Panc1 (cell line): ENCODE measurements at regions not wholly inside any gene's neighbourhood (a gene's known extent, or its start where the extent isn't known, plus 50 kb on each side); places are given as distances from the start of the nearest gene placed in this dataset.

ENCODE experiments used
- ATAC-seq: fragments of 200-7000 bp; cut with Tn5 transposase; 2 replicates; pipeline ENCODE4 v1.9.1; 2020; ENCODE audit warnings: mild to moderate bottlenecking, moderate library complexity
- BruUV-seq: library from RNA; stranded (reverse); fragments of 400-500 nt; replicated peaks from 2 replicates; lab custom pipeline; 2021; lab: Mats Ljungman, UMichigan
- CTCF ChIA-PET: fragments of 300-600 bp; sonication (Branson Sonifier 250); formaldehyde crosslinking; loops from one replicate; lab custom pipeline; 2022; ENCODE audit warnings: antibody characterized with exemption; lab: Charles Lee
- POLR2A ChIA-PET: fragments of 300-600 bp; sonication (Branson Sonifier 250); formaldehyde crosslinking; loops from one replicate; lab custom pipeline; 2022; ENCODE audit warnings: antibody characterized with exemption; lab: Charles Lee
- DNase-seq: peaks from one replicate; pipeline ENCODE4 v3.0.0-alpha.2; 2010; ENCODE audit warnings: low read depth, low spot score
- H3K27ac ChIP-seq: 2 replicates; pipeline ENCODE4 v1.5.1; 2011; ENCODE audit warnings: mild to moderate bottlenecking, low read length, inconsistent platforms
- H3K27me3 ChIP-seq: fragments of 200-500 bp; sonication (Bioruptor generic); 2 replicates; pipeline ENCODE4 v1.6.0; 2014; ENCODE audit warnings: low read length, inconsistent platforms; ENCODE audit not compliant: control insufficient read depth, insufficient read depth
- H3K36me3 ChIP-seq: fragments of 200-500 bp; sonication (Bioruptor generic); 2 replicates; pipeline ENCODE4 v1.5.1; 2014; ENCODE audit warnings: inconsistent platforms, mild to moderate bottlenecking, low read length, moderate library complexity; ENCODE audit not compliant: control insufficient read depth, insufficient read depth
- H3K4me1 ChIP-seq: 2 replicates; pipeline ENCODE4 v1.5.1; 2011; ENCODE audit warnings: inconsistent platforms, mild to moderate bottlenecking, low read length, moderate library complexity; ENCODE audit not compliant: control insufficient read depth, insufficient read depth
- H3K4me3 ChIP-seq, 2 experiments: 2 replicates each; pipeline ENCODE4 v1.5.1; 2011 to 2012; ENCODE audit warnings: low read depth in 2 of 2, low read length in 2 of 2, mild to moderate bottlenecking in 2 of 2, inconsistent platforms in 1 of 2, moderate library complexity in 1 of 2
- H3K9me3 ChIP-seq: fragments of 200-500 bp; sonication (Bioruptor generic); 2 replicates; pipeline ENCODE4 v1.5.1; 2014; ENCODE audit warnings: low read depth, mild to moderate bottlenecking, inconsistent platforms, low read length, moderate library complexity; ENCODE audit not compliant: control insufficient read depth, insufficient read depth
- POLR2AphosphoS5 ChIP-seq: IDR thresholded peaks from 2 replicates; pipeline ENCODE4 v1.6.1; 2012; ENCODE audit warnings: mild to moderate bottlenecking, low read depth, low read length, moderate library complexity
- SIN3A ChIP-seq: IDR thresholded peaks from 2 replicates; pipeline ENCODE4 v1.6.1; 2012; ENCODE audit warnings: low read depth, mild to moderate bottlenecking, low read length, moderate library complexity, borderline replicate concordance; ENCODE audit not compliant: insufficient read depth
- TCF7L2 ChIP-seq: IDR thresholded peaks from 2 replicates; pipeline ENCODE4 v1.6.1; 2011; ENCODE audit warnings: mild to moderate bottlenecking, low read depth, low read length, inconsistent platforms
- in situ Hi-C: cut with HindIII; loops from 2 replicates; pipeline ENCODE4 v1.10.0; 2016; ENCODE audit warnings: low sequenced_read_pairs, low pct_unique_long_range_greater_than_20kb
- intact Hi-C: fragments of 100-400 bp; cut with micrococcal nuclease; formaldehyde crosslinking; loops from one replicate; pipeline ENCODE4 v1.10.0; 2022; ENCODE audit not compliant: unreplicated experiment
- TF ChIP-seq, protein P1 (sequence below): fragments of 450-650 bp; IDR thresholded peaks from 2 replicates; pipeline ENCODE4 v1.5.1; 2017; ENCODE audit warnings: mild to moderate bottlenecking
- TF ChIP-seq, protein P2 (sequence below), 2 experiments: IDR thresholded peaks; 2 replicates each; pipeline ENCODE4 v1.6.1; 2011 to 2012; ENCODE audit warnings: low read depth in 2 of 2, control low read depth in 1 of 2, low read length in 1 of 2, mild to moderate bottlenecking in 1 of 2, moderate library complexity in 1 of 2; ENCODE audit not compliant: insufficient read depth in 1 of 2

DNA sequence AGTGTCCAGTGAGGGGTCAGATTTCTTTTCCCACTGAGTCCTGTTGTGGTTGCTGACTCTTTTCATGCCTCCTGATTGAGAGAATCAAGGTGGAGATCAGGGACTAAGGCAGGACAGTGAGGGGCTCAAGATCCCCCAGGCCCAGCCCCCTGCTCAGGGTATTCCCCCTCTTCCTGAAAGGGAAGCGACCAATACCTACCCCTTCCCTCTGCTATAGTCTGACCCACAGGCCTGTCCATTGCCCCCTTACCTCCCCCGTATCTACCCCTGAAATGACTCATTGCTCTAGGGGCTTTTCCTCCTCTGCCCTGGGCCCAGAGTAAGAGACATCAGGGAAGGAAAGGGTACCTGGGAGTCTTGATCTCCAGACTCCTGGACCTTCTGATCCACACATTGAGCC lies 1320.5 kb downstream of the UQCRFS1 start:
- intact Hi-C loops: no loop called here
- no peaks in the 10 kb centered on the region for H3K36me3 ChIP-seq
- no peak overlapping the region for H3K27ac ChIP-seq
- DNase-seq (no peak), ATAC-seq (no peak)
- ChIA-PET POLR2A (no interaction called here), CTCF (no interaction called here)
- H3K4me3 ChIP-seq: no peak overlapping the region
- H3K4me1 ChIP-seq: no peaks in the 10 kb centered on the region
- no peaks in the 10 kb centered on the region for H3K9me3 ChIP-seq
- in situ Hi-C loops: no loop called here
- TF ChIP-seq POLR2AphosphoS5 (no peak), TCF7L2 (no peak), SIN3A (no peak)
- TF ChIP-seq, protein P1, sequence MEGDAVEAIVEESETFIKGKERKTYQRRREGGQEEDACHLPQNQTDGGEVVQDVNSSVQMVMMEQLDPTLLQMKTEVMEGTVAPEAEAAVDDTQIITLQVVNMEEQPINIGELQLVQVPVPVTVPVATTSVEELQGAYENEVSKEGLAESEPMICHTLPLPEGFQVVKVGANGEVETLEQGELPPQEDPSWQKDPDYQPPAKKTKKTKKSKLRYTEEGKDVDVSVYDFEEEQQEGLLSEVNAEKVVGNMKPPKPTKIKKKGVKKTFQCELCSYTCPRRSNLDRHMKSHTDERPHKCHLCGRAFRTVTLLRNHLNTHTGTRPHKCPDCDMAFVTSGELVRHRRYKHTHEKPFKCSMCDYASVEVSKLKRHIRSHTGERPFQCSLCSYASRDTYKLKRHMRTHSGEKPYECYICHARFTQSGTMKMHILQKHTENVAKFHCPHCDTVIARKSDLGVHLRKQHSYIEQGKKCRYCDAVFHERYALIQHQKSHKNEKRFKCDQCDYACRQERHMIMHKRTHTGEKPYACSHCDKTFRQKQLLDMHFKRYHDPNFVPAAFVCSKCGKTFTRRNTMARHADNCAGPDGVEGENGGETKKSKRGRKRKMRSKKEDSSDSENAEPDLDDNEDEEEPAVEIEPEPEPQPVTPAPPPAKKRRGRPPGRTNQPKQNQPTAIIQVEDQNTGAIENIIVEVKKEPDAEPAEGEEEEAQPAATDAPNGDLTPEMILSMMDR: no peak
- TF ChIP-seq, protein P2, sequence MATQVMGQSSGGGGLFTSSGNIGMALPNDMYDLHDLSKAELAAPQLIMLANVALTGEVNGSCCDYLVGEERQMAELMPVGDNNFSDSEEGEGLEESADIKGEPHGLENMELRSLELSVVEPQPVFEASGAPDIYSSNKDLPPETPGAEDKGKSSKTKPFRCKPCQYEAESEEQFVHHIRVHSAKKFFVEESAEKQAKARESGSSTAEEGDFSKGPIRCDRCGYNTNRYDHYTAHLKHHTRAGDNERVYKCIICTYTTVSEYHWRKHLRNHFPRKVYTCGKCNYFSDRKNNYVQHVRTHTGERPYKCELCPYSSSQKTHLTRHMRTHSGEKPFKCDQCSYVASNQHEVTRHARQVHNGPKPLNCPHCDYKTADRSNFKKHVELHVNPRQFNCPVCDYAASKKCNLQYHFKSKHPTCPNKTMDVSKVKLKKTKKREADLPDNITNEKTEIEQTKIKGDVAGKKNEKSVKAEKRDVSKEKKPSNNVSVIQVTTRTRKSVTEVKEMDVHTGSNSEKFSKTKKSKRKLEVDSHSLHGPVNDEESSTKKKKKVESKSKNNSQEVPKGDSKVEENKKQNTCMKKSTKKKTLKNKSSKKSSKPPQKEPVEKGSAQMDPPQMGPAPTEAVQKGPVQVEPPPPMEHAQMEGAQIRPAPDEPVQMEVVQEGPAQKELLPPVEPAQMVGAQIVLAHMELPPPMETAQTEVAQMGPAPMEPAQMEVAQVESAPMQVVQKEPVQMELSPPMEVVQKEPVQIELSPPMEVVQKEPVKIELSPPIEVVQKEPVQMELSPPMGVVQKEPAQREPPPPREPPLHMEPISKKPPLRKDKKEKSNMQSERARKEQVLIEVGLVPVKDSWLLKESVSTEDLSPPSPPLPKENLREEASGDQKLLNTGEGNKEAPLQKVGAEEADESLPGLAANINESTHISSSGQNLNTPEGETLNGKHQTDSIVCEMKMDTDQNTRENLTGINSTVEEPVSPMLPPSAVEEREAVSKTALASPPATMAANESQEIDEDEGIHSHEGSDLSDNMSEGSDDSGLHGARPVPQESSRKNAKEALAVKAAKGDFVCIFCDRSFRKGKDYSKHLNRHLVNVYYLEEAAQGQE (IDR thresholded peaks at IDR 0.05; ENCODE audit: insufficient read depth in 1 of 2, low read depth in 2 of 2, low read length in 1 of 2): no peak
- no peaks in the 10 kb centered on the region for H3K27me3 ChIP-seq
- BruUV-seq: no TSS peak

DNA sequence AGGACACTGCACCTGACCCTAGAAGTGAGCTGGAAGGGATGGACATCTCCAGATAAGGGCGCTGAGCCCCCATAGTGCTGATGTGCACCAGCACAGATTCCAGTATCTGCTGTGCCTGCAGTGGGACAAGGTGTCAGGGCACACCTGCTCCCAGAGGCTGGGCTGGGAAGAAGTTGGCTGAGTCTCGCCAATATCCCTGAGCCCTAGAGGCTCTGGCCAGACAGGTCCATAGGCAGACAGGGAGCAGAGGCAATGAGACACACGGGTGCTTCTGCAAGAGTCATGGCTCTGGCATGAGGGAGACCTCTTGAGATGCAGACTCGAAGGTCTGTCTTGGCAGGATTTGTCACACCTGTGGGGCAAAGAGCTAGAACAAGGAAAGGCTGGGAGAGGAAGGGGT lies 1321.5 kb downstream of the UQCRFS1 start:
- in situ Hi-C loops: no loop called here
- H3K27me3 ChIP-seq: no peaks in the 10 kb centered on the region
- DNase-seq (no peak), ATAC-seq (no peak)
- TF ChIP-seq TCF7L2 (no peak), POLR2AphosphoS5 (no peak), SIN3A (no peak)
- TF ChIP-seq, protein P1: no peak
- TF ChIP-seq, protein P2 (IDR thresholded peaks at IDR 0.05; ENCODE audit: insufficient read depth in 1 of 2, low read depth in 2 of 2, low read length in 1 of 2): no peak
- H3K9me3 ChIP-seq: no peaks in the 10 kb centered on the region
- no peaks in the 10 kb centered on the region for H3K4me1 ChIP-seq
- no peaks in the 10 kb centered on the region for H3K36me3 ChIP-seq
- intact Hi-C loops: no loop called here
- ChIA-PET POLR2A (no interaction called here), CTCF (no interaction called here)
- BruUV-seq: no TSS peak
- H3K27ac ChIP-seq: no peak overlapping the region
- no peak overlapping the region for H3K4me3 ChIP-seq
